ENCODE measurements at regions not wholly inside any gene's neighbourhood (a gene's known extent, or its start where the extent isn't known, plus 50 kb on each side); places are given as distances from the start of the nearest gene placed in this dataset.

DNA sequence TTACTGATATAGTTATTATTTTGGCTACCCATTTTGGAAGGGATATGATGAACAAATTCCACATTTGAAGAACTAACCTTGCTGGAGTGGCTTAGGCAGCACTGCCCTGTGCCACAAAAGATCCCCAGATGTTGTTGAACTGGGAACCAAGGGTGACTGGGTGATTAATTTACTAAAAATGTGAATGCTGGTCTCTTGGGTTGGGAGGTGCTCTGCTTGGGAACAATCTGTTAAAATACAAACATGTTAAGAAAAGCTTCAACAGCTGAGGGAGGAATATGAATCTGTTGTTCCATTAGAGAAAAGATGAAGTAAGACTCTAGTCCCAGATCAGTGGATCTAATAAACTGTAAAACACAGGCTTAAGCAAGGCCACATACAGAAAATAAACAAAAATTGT, 1860.1 kb downstream of the SUCLG1 start:
- no TSS peak for BruUV-seq (replicated peaks)
- no peaks in the 10 kb centered on the region for H3K27me3 ChIP-seq (ENCODE audit: low read length)
- no peak overlapping the region for H3K27ac ChIP-seq (ENCODE audit: low read length)
- CTCF ChIA-PET, result no interaction called here
- no peaks in the 10 kb centered on the region for H3K9me3 ChIP-seq (ENCODE audit: low read length)
- H4K20me1 ChIP-seq (ENCODE audit: low read length), result no peaks in the 10 kb centered on the region
- no peak overlapping the region for H3K9ac ChIP-seq (ENCODE audit: low read length)
- POLR2A ChIA-PET (ENCODE audit: unreplicated experiment), result no interaction called here
- H3K9me2 ChIP-seq (replicated peaks; ENCODE audit: low read length), result no peaks in the 10 kb centered on the region
- no peak for ATAC-seq
- no peak for DNase-seq
- H3K36me3 ChIP-seq (ENCODE audit: low read depth, low read length), result no peaks in the 10 kb centered on the region
- H3K4me2 ChIP-seq (ENCODE audit: low read length), result no peak overlapping the region
- no peak overlapping the region for H3K4me3 ChIP-seq (ENCODE audit: low read length)
- TF ChIP-seq EZH2 (IDR thresholded peaks at IDR 0.05; ENCODE audit: low read length, unreplicated experiment), result no peak
- no peaks in the 10 kb centered on the region for H3K79me2 ChIP-seq (ENCODE audit: low read length)
- H3F3A ChIP-seq (ENCODE audit: low read length, unreplicated experiment), result no peaks in the 10 kb centered on the region
- no peak overlapping the region for H2AFZ ChIP-seq (ENCODE audit: low read length)
- no peaks in the 10 kb centered on the region for H3K4me1 ChIP-seq (ENCODE audit: insufficient read depth, low read length)
- intact Hi-C loops (cut with micrococcal nuclease), result no loop called here

DNA sequence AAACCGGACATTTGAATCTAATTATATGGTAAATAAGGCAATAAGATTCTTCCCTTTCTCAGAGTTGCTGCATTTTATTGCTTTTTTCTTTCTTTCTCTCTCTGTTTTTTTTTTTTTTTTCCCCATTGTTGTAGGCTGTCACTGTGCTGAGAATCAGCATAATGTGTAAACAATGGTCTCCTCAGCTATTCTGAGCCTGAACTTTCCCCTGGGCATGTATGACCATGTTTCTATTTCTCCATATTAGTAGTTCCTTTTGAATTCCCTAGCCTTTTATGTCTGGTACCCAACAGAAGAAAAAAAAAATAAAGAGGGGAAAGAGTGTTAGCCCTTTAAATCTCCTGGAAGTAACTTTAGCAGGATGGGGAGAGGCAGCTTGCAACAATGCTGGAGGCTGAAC, 1862.5 kb downstream of the SUCLG1 start:
- DNase-seq (no peak), ATAC-seq (no peak)
- no peaks in the 10 kb centered on the region for H3K27me3 ChIP-seq (ENCODE audit: low read length)
- no peaks in the 10 kb centered on the region for H3K9me3 ChIP-seq (ENCODE audit: low read length)
- intact Hi-C loops (cut with micrococcal nuclease), result no loop called here
- no peak overlapping the region for H2AFZ ChIP-seq (ENCODE audit: low read length)
- no peaks in the 10 kb centered on the region for H3K36me3 ChIP-seq (ENCODE audit: low read depth, low read length)
- ChIA-PET POLR2A (ENCODE audit: unreplicated experiment) (no interaction called here), CTCF (no interaction called here)
- H3K4me2 ChIP-seq (ENCODE audit: low read length), result no peak overlapping the region
- no peak overlapping the region for H3K4me3 ChIP-seq (ENCODE audit: low read length)
- no TSS peak for BruUV-seq (replicated peaks)
- no peaks in the 10 kb centered on the region for H3K4me1 ChIP-seq (ENCODE audit: insufficient read depth, low read length)
- no peaks in the 10 kb centered on the region for H3F3A ChIP-seq (ENCODE audit: low read length, unreplicated experiment)
- H3K9ac ChIP-seq (ENCODE audit: low read length), result no peak overlapping the region
- no peaks in the 10 kb centered on the region for H3K9me2 ChIP-seq (replicated peaks; ENCODE audit: low read length)
- TF ChIP-seq EZH2phosphoT487 (IDR thresholded peaks at IDR 0.05; ENCODE audit: borderline replicate concordance, low read length) (no peak), EZH2 (IDR thresholded peaks at IDR 0.05; ENCODE audit: low read length, unreplicated experiment) (no peak)
- TF ChIP-seq, protein P1, sequence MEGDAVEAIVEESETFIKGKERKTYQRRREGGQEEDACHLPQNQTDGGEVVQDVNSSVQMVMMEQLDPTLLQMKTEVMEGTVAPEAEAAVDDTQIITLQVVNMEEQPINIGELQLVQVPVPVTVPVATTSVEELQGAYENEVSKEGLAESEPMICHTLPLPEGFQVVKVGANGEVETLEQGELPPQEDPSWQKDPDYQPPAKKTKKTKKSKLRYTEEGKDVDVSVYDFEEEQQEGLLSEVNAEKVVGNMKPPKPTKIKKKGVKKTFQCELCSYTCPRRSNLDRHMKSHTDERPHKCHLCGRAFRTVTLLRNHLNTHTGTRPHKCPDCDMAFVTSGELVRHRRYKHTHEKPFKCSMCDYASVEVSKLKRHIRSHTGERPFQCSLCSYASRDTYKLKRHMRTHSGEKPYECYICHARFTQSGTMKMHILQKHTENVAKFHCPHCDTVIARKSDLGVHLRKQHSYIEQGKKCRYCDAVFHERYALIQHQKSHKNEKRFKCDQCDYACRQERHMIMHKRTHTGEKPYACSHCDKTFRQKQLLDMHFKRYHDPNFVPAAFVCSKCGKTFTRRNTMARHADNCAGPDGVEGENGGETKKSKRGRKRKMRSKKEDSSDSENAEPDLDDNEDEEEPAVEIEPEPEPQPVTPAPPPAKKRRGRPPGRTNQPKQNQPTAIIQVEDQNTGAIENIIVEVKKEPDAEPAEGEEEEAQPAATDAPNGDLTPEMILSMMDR (conservative IDR thresholded peaks at IDR 0.05; ENCODE audit: low read depth, low read length), result no peak
- H4K20me1 ChIP-seq (ENCODE audit: low read length), result no peaks in the 10 kb centered on the region
- H3K79me2 ChIP-seq (ENCODE audit: low read length), result no peaks in the 10 kb centered on the region
- no peak overlapping the region for H3K27ac ChIP-seq (ENCODE audit: low read length)

DNA sequence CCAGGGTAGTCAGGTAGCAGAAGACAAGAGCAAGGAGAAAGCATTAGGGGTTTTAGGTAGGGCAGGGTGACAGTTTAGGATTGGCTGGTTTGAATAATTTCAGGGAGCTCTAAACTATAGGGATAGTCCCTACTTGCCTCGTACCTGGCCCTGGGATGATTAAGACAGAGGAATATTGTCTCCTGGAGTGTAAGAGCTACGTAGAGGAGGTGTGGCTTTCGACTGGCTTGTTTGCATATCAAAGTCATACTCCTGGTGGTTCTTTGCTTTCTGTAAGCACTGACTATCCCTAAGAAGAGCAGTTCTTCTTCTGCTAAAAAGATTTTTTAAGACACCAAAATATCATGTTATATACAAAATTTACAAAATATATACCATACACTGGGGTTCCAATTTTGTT, 1867.4 kb downstream of the SUCLG1 start:
- H3K36me3 ChIP-seq (ENCODE audit: low read depth, low read length), result no peaks in the 10 kb centered on the region
- H3K4me2 ChIP-seq (ENCODE audit: low read length), result no peak overlapping the region
- TF ChIP-seq, protein P1 (conservative IDR thresholded peaks at IDR 0.05; ENCODE audit: low read depth, low read length), result no peak
- TF ChIP-seq EZH2 (IDR thresholded peaks at IDR 0.05; ENCODE audit: low read length, unreplicated experiment), result no peak
- TF ChIP-seq EZH2phosphoT487 (IDR thresholded peaks at IDR 0.05; ENCODE audit: borderline replicate concordance, low read length), result no peak
- no peak overlapping the region for H2AFZ ChIP-seq (ENCODE audit: low read length)
- H3K27me3 ChIP-seq (ENCODE audit: low read length), result no peaks in the 10 kb centered on the region
- DNase-seq (no peak), ATAC-seq (no peak)
- ChIA-PET CTCF (no interaction called here), POLR2A (ENCODE audit: unreplicated experiment) (no interaction called here)
- H3K9ac ChIP-seq (ENCODE audit: low read length), result no peak overlapping the region
- intact Hi-C loops (cut with micrococcal nuclease), result no loop called here
- BruUV-seq (replicated peaks), result no TSS peak
- no peak overlapping the region for H3K4me3 ChIP-seq (ENCODE audit: low read length)
- no peak overlapping the region for H3K27ac ChIP-seq (ENCODE audit: low read length)
- H3F3A ChIP-seq (ENCODE audit: low read length, unreplicated experiment), result no peaks in the 10 kb centered on the region
- H4K20me1 ChIP-seq (ENCODE audit: low read length), result no peaks in the 10 kb centered on the region
- no peaks in the 10 kb centered on the region for H3K4me1 ChIP-seq (ENCODE audit: insufficient read depth, low read length)
- no peaks in the 10 kb centered on the region for H3K9me2 ChIP-seq (replicated peaks; ENCODE audit: low read length)
- H3K79me2 ChIP-seq (ENCODE audit: low read length), result no peaks in the 10 kb centered on the region
- H3K9me3 ChIP-seq (ENCODE audit: low read length), result no peaks in the 10 kb centered on the region
